IMR-90 (cell line): ENCODE measurements at regions not wholly inside any gene's neighbourhood (a gene's known extent, or its start where the extent isn't known, plus 50 kb on each side); places are given as distances from the start of the nearest gene placed in this dataset.

ENCODE experiments used
- ATAC-seq: fragments of 200-7000 bp; cut with Tn5 transposase; 2 replicates; pipeline ENCODE4 v1.9.1; 2020; ENCODE audit warnings: low read depth, mild to moderate bottlenecking, moderate library complexity
- BruUV-seq: library from RNA; stranded (reverse); fragments of 400-500 nt; replicated peaks from 2 replicates; lab custom pipeline; 2021; lab: Mats Ljungman, UMichigan
- CTCF ChIA-PET: fragments of 300-600 bp; formaldehyde crosslinking; extraction: SDS; loops from one replicate; lab custom pipeline; 2021; ENCODE audit warnings: antibody characterized with exemption; lab: Yijun Ruan, JAX
- POLR2A ChIA-PET: fragments of 300-600 bp; sonication (Branson Sonifier 250); formaldehyde crosslinking; loops from one replicate; lab custom pipeline; 2022; ENCODE audit warnings: antibody characterized with exemption; ENCODE audit not compliant: unreplicated experiment; lab: Charles Lee
- DNase-seq: peaks from one replicate; pipeline ENCODE4 v3.0.0; 2013
- H2AFZ ChIP-seq: replicated peaks from 2 replicates; pipeline ENCODE3; 2013; ENCODE audit warnings: low read length, mild to moderate bottlenecking; ENCODE audit not compliant: poor library complexity
- H2AK5ac ChIP-seq: 2 replicates; pipeline ENCODE4 v1.6.1; 2013; ENCODE audit warnings: low read depth, low read length, inconsistent platforms
- H2AK9ac ChIP-seq: replicated peaks from 2 replicates; pipeline ENCODE3; 2013; ENCODE audit warnings: mild to moderate bottlenecking, low read depth, low read length, moderate library complexity; ENCODE audit not compliant: poor library complexity
- H2BK120ac ChIP-seq: 2 replicates; pipeline ENCODE4 v1.6.1; 2013; ENCODE audit warnings: low read depth, low read length, inconsistent platforms
- H2BK15ac ChIP-seq: 3 replicates; pipeline ENCODE4 v1.6.1; 2013; ENCODE audit warnings: low read depth, low read length, inconsistent platforms
- H2BK20ac ChIP-seq: 2 replicates; pipeline ENCODE4 v1.6.1; 2013; ENCODE audit warnings: low read depth, mild to moderate bottlenecking, inconsistent platforms, low read length, moderate library complexity
- H2BK5ac ChIP-seq: 2 replicates; pipeline ENCODE4 v1.6.1; 2013; ENCODE audit warnings: mild to moderate bottlenecking, low read depth, low read length, inconsistent platforms; ENCODE audit not compliant: poor library complexity, severe bottlenecking
- H3K14ac ChIP-seq: replicated peaks from 2 replicates; pipeline ENCODE4 v1.6.1; 2013; ENCODE audit warnings: low read depth, low read length, inconsistent platforms
- H3K18ac ChIP-seq: 2 replicates; pipeline ENCODE4 v1.6.1; 2013; ENCODE audit warnings: low read depth, low read length, control low read depth
- H3K23ac ChIP-seq: 2 replicates; pipeline ENCODE4 v1.6.1; 2013; ENCODE audit warnings: low read depth, low read length, inconsistent platforms
- H3K27ac ChIP-seq: 2 replicates; pipeline ENCODE4 v1.5.1; 2013; ENCODE audit warnings: mild to moderate bottlenecking, control low read depth, low read length; ENCODE audit not compliant: insufficient read depth
- H3K27me3 ChIP-seq: 2 replicates; pipeline ENCODE4 v1.6.1; 2013; ENCODE audit warnings: low read length; ENCODE audit not compliant: control insufficient read depth, insufficient read depth
- H3K36me3 ChIP-seq: 2 replicates; pipeline ENCODE4 v1.6.1; 2013; ENCODE audit warnings: low read length, mixed read lengths; ENCODE audit not compliant: control insufficient read depth, insufficient read depth
- H3K4ac ChIP-seq: 2 replicates; pipeline ENCODE4 v1.6.1; 2013; ENCODE audit warnings: low read depth, low read length, inconsistent platforms
- H3K4me1 ChIP-seq: 2 replicates; pipeline ENCODE4 v1.6.1; 2013; ENCODE audit warnings: low read length, mixed read lengths; ENCODE audit not compliant: control insufficient read depth, insufficient read depth
- H3K4me2 ChIP-seq: 2 replicates; pipeline ENCODE4 v1.6.1; 2013; ENCODE audit warnings: low read depth, mild to moderate bottlenecking, control low read depth, low read length, moderate library complexity
- H3K4me3 ChIP-seq: 2 replicates; pipeline ENCODE4 v1.5.1; 2013; ENCODE audit warnings: low read depth, mild to moderate bottlenecking, control low read depth, low read length, moderate library complexity; ENCODE audit not compliant: insufficient read depth
- H3K56ac ChIP-seq: 2 replicates; pipeline ENCODE4 v1.6.1; 2013; ENCODE audit warnings: low read length, inconsistent platforms; ENCODE audit not compliant: insufficient read depth; ENCODE audit errors: extremely low read depth
- H3K79me1 ChIP-seq, 2 experiments: 2 replicates each; pipeline ENCODE4 v1.6.1; 2013; ENCODE audit warnings: low read length in 2 of 2, inconsistent platforms in 1 of 2, low read depth in 1 of 2
- H3K9ac ChIP-seq: 2 replicates; pipeline ENCODE4 v1.6.1; 2013; ENCODE audit warnings: low read depth, low read length, control low read depth
- H3K9me1 ChIP-seq: 2 replicates; pipeline ENCODE4 v1.6.1; 2013; ENCODE audit warnings: low read length, inconsistent platforms; ENCODE audit not compliant: insufficient read depth
- H3K9me3 ChIP-seq: 2 replicates; pipeline ENCODE4 v1.6.1; 2013; ENCODE audit warnings: low read length; ENCODE audit not compliant: control insufficient read depth, insufficient read depth
- H4K20me1 ChIP-seq: 2 replicates; pipeline ENCODE4 v1.6.1; 2013; ENCODE audit warnings: low read length, inconsistent platforms; ENCODE audit not compliant: insufficient read depth
- H4K5ac ChIP-seq: 2 replicates; pipeline ENCODE4 v1.6.1; 2013; ENCODE audit warnings: mild to moderate bottlenecking, low read depth, low read length, control low read depth
- H4K8ac ChIP-seq, 2 experiments: 2 replicates each; pipeline ENCODE4 v1.6.1; 2013; ENCODE audit warnings: low read depth in 2 of 2, low read length in 2 of 2, control low read depth in 1 of 2, inconsistent platforms in 1 of 2
- H4K91ac ChIP-seq: 2 replicates; pipeline ENCODE4 v1.6.1; 2013; ENCODE audit warnings: low read depth, low read length, inconsistent platforms; ENCODE audit not compliant: insufficient read depth
- BHLHE40 ChIP-seq: fragments of 150-350 bp; IDR thresholded peaks from 2 replicates; pipeline ENCODE4 v1.6.1; 2016; ENCODE audit warnings: mild to moderate bottlenecking, low read depth, low read length
- CEBPB ChIP-seq: IDR thresholded peaks from 2 replicates; pipeline ENCODE4 v1.6.1; 2012; ENCODE audit warnings: low read depth, low read length, improper control_type of control experiment
- FOS ChIP-seq: fragments of 150-350 bp; IDR thresholded peaks from 2 replicates; pipeline ENCODE4 v1.6.1; 2016; ENCODE audit warnings: low read depth, low read length
- MAZ ChIP-seq: IDR thresholded peaks from 2 replicates; pipeline ENCODE4 v1.6.1; 2012; ENCODE audit warnings: low read depth, mild to moderate bottlenecking, low read length, improper control_type of control experiment, moderate library complexity, borderline replicate concordance
- MXI1 ChIP-seq: IDR thresholded peaks from 2 replicates; pipeline ENCODE4 v1.6.1; 2012; ENCODE audit warnings: low read depth, mild to moderate bottlenecking, low read length, moderate library complexity, borderline replicate concordance
- NFE2L2 ChIP-seq: fragments of 150-350 bp; IDR thresholded peaks from 2 replicates; pipeline ENCODE4 v1.6.1; 2016; ENCODE audit warnings: low read depth, mild to moderate bottlenecking, low read length
- RAD21 ChIP-seq: IDR thresholded peaks from 2 replicates; pipeline ENCODE4 v1.6.1; 2012; ENCODE audit warnings: low read length, improper control_type of control experiment
- RFX5 ChIP-seq: IDR thresholded peaks from 2 replicates; pipeline ENCODE4 v1.8.0; 2012; ENCODE audit warnings: low read depth, mild to moderate bottlenecking, low read length, moderate library complexity
- SMC3 ChIP-seq: fragments of 150-350 bp; IDR thresholded peaks from 2 replicates; pipeline ENCODE4 v1.6.1; 2016; ENCODE audit warnings: low read depth, mild to moderate bottlenecking, antibody characterized with exemption, low read length, moderate library complexity
- WGBS, 2 experiments: methylation state at CpG; one replicate each; pipeline versions ENCODE4 v1.1.5 to v1.1.7; 2013; ENCODE audit warnings: missing lambda C conversion rate in 2 of 2; ENCODE audit not compliant: insufficient read length in 1 of 2; ENCODE audit errors: extremely low coverage in 2 of 2; 5-methylcytosine and 5-hydroxymethylcytosine counted together
- dilution Hi-C: fragments of 300-500 bp; cut with HindIII; formaldehyde crosslinking; loops from one replicate; pipeline ENCODE4 v1.14.3; 2018; ENCODE audit warnings: low sequenced_read_pairs; ENCODE audit not compliant: unreplicated experiment
- in situ Hi-C: fragments of 300-500 bp; cut with MboI; formaldehyde crosslinking; loops from 3 replicates; pipeline ENCODE4 v1.14.3; 2019; ENCODE audit warnings: low sequenced_read_pairs, inconsistent platforms, mixed read lengths
- intact Hi-C: fragments of 100-400 bp; cut with micrococcal nuclease; formaldehyde crosslinking; loops from 2 replicates; pipeline ENCODE4 v1.10.0; 2022
- TF ChIP-seq, protein P1 (sequence below): conservative IDR thresholded peaks from 2 replicates; pipeline ENCODE4 v1.5.1; 2012; ENCODE audit warnings: mild to moderate bottlenecking, low read depth, low read length, improper control_type of control experiment
- TF ChIP-seq, protein P2 (sequence below): fragments of 150-350 bp; IDR thresholded peaks from 2 replicates; pipeline ENCODE4 v1.6.1; 2017; ENCODE audit warnings: mild to moderate bottlenecking, antibody characterized with exemption, low read length, low read depth

DNA sequence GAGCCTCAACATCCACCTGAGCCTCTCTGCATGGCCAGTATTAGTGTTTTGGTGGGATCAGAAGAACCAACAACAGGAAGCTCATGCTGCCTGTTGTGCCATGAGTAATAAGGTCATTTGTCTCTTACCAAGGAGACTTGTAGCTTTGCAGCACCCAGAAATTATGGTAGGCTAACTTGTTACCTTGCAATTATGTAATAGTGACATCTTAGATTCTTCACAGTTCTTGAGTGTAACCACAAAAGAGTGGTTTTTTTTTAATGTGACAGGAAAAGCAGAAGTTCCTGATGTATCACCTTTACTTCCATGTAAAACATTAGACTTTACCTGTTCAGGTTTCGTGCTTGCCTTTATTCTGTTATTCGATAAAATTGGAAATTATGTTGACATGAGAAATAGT, 263.9 kb upstream of the CXXC4 start:
- no peak overlapping the region for H3K4me2 ChIP-seq
- intact Hi-C loops = no loop called here
- H3K4ac ChIP-seq = no peak overlapping the region
- no TSS peak for BruUV-seq
- H3K36me3 ChIP-seq = no peaks in the 10 kb centered on the region
- H4K8ac ChIP-seq = no peak overlapping the region
- H4K20me1 ChIP-seq = no peaks in the 10 kb centered on the region
- no peak overlapping the region for H2BK120ac ChIP-seq
- no peak overlapping the region for H4K91ac ChIP-seq
- in situ Hi-C loops = no loop called here
- H3K23ac ChIP-seq = no peak overlapping the region
- WGBS, 2 experiments = no CpG with 5 or more reads among the region's 2 CpGs
- no peak overlapping the region for H3K14ac ChIP-seq
- ChIA-PET POLR2A (no interaction called here), CTCF (no interaction called here)
- no peaks in the 10 kb centered on the region for H3K79me1 ChIP-seq
- H2BK20ac ChIP-seq = no peak overlapping the region
- H3K9me1 ChIP-seq = no peaks in the 10 kb centered on the region
- no peak overlapping the region for H2BK5ac ChIP-seq
- H2AK9ac ChIP-seq = no peak overlapping the region
- no peak overlapping the region for H3K56ac ChIP-seq
- H3K9me3 ChIP-seq = no peaks in the 10 kb centered on the region; the same call in 1 of the 2 replicates
- H3K4me1 ChIP-seq = no peaks in the 10 kb centered on the region
- H2AFZ ChIP-seq = no peak overlapping the region
- H3K18ac ChIP-seq = no peak overlapping the region
- no peak overlapping the region for H3K4me3 ChIP-seq
- ATAC-seq (no peak), DNase-seq (no peak)
- no peak overlapping the region for H3K27ac ChIP-seq
- H3K27me3 ChIP-seq = no peaks in the 10 kb centered on the region
- no peak overlapping the region for H2AK5ac ChIP-seq
- H3K9ac ChIP-seq = no peak overlapping the region
- dilution Hi-C loops = no loop called here
- H2BK15ac ChIP-seq = no peak overlapping the region
- no peak for TF ChIP-seq NFE2L2
- TF ChIP-seq FOS = no peak
- no peak for TF ChIP-seq MXI1
- no peak for TF ChIP-seq MAZ
- TF ChIP-seq SMC3 = no peak
- TF ChIP-seq CEBPB = no peak
- TF ChIP-seq, protein P1, sequence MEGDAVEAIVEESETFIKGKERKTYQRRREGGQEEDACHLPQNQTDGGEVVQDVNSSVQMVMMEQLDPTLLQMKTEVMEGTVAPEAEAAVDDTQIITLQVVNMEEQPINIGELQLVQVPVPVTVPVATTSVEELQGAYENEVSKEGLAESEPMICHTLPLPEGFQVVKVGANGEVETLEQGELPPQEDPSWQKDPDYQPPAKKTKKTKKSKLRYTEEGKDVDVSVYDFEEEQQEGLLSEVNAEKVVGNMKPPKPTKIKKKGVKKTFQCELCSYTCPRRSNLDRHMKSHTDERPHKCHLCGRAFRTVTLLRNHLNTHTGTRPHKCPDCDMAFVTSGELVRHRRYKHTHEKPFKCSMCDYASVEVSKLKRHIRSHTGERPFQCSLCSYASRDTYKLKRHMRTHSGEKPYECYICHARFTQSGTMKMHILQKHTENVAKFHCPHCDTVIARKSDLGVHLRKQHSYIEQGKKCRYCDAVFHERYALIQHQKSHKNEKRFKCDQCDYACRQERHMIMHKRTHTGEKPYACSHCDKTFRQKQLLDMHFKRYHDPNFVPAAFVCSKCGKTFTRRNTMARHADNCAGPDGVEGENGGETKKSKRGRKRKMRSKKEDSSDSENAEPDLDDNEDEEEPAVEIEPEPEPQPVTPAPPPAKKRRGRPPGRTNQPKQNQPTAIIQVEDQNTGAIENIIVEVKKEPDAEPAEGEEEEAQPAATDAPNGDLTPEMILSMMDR = no peak
- TF ChIP-seq RAD21 = no peak
- no peak for TF ChIP-seq BHLHE40
- TF ChIP-seq RFX5 = no peak
- TF ChIP-seq, protein P2, sequence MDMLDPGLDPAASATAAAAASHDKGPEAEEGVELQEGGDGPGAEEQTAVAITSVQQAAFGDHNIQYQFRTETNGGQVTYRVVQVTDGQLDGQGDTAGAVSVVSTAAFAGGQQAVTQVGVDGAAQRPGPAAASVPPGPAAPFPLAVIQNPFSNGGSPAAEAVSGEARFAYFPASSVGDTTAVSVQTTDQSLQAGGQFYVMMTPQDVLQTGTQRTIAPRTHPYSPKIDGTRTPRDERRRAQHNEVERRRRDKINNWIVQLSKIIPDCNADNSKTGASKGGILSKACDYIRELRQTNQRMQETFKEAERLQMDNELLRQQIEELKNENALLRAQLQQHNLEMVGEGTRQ = no peak
- no peak overlapping the region for H4K5ac ChIP-seq
